Medulla oblongata (tissue), 1 donor: ENCODE measurements at regions not wholly inside any gene's neighbourhood (a gene's known extent, or its start where the extent isn't known, plus 50 kb on each side); places are given as distances from the start of the nearest gene placed in this dataset.

Experiments
- DNase-seq: peaks from one replicate; pipeline ENCODE4 v3.0.0-alpha.2; 2015; ENCODE audit errors: extremely low spot score

GRCh38 chr12:82040987-82041743 is 282.0 kb upstream of the PPFIA2 start:
- peak; percentile 23 for DNase-seq

- no peak for DNase-seq
Measured at GRCh38 chr12:82034769-82035168, 275.6 kb upstream of the PPFIA2 start.

- DNase-seq = no peak
Measured at GRCh38 chr12:82029936-82030335, 270.8 kb upstream of the PPFIA2 start.

- no peak for DNase-seq
Measured at GRCh38 chr12:82028772-82029171, 269.6 kb upstream of the PPFIA2 start.

- DNase-seq = no peak
Measured at GRCh38 chr12:82027612-82028011, 268.5 kb upstream of the PPFIA2 start.

- DNase-seq = no peak
Measured at GRCh38 chr12:82025462-82025861, 266.3 kb upstream of the PPFIA2 start.

GRCh38 chr12:82019533-82019932 is 260.4 kb upstream of the PPFIA2 start:
- DNase-seq = no peak

- no peak for DNase-seq
Measured at GRCh38 chr12:82015623-82016347, 256.6 kb upstream of the PPFIA2 start.

- no peak for DNase-seq
Measured at GRCh38 chr12:82012176-82012575, 253.0 kb upstream of the PPFIA2 start.

GRCh38 chr12:82009524-82009923 is 250.4 kb upstream of the PPFIA2 start:
- no peak for DNase-seq

GRCh38 chr12:82008251-82008650 is 249.1 kb upstream of the PPFIA2 start:
- DNase-seq = no peak

GRCh38 chr12:81998761-81999378 is 239.7 kb upstream of the PPFIA2 start:
- no peak for DNase-seq

GRCh38 chr12:81992461-81992860 is 233.3 kb upstream of the PPFIA2 start:
- peak; percentile 53 for DNase-seq

GRCh38 chr12:81991868-81992267 is 232.7 kb upstream of the PPFIA2 start:
- DNase-seq = no peak

GRCh38 chr12:81988362-81988761 is 229.2 kb upstream of the PPFIA2 start:
- DNase-seq = no peak

GRCh38 chr12:81987371-81987770 is 228.2 kb upstream of the PPFIA2 start:
- DNase-seq = no peak

- no peak for DNase-seq
Measured at GRCh38 chr12:81976661-81977060, 217.5 kb upstream of the PPFIA2 start.

GRCh38 chr12:81974762-81975161 is 215.6 kb upstream of the PPFIA2 start:
- peak; percentile 4 for DNase-seq

GRCh38 chr12:81968421-81968820 is 209.3 kb upstream of the PPFIA2 start:
- DNase-seq = no peak

- DNase-seq = no peak
Measured at GRCh38 chr12:81963636-81964035, 204.5 kb upstream of the PPFIA2 start.

GRCh38 chr12:81963026-81963425 is 203.9 kb upstream of the PPFIA2 start:
- DNase-seq = no peak

- DNase-seq = no peak
Measured at GRCh38 chr12:81962126-81962856, 203.1 kb upstream of the PPFIA2 start.
